Jurkat, Clone E6-1 (cell line): ENCODE measurements at regions not wholly inside any gene's neighbourhood (a gene's known extent, or its start where the extent isn't known, plus 50 kb on each side); places are given as distances from the start of the nearest gene placed in this dataset.
"Not testable (repeated sequence)": the region's sequence is repeated elsewhere in the genome, so short reads cannot be mapped to it uniquely, and the experiment has no call there.

ENCODE experiments used
- DNase-seq: peaks from one replicate; pipeline ENCODE4 v3.0.0-alpha.2; 2011; ENCODE audit warnings: low read depth, low spot score
- H3K4me3 ChIP-seq: 2 replicates; pipeline ENCODE4 v1.5.1; 2011; ENCODE audit warnings: mild to moderate bottlenecking, low read length, control low read depth, moderate library complexity

GRCh38 chr6:9087470-9087869 lies 652.1 kb upstream of the SLC35B3 start:
- no peak for DNase-seq
- no peak overlapping the region for H3K4me3 ChIP-seq

GRCh38 chr6:9086331-9086730 lies 651.0 kb upstream of the SLC35B3 start:
- H3K4me3 ChIP-seq = no peak overlapping the region
- no peak for DNase-seq

- no peak for DNase-seq
- no peak overlapping the region for H3K4me3 ChIP-seq
Observed at GRCh38 chr6:9085709-9086070, 650.3 kb upstream of the SLC35B3 start.

- DNase-seq = peak; percentile 60
- no peak overlapping the region for H3K4me3 ChIP-seq
Observed at GRCh38 chr6:9085054-9085708, 649.8 kb upstream of the SLC35B3 start.

- DNase-seq = no peak
- no peak overlapping the region for H3K4me3 ChIP-seq
Observed at GRCh38 chr6:9083108-9083507, 647.8 kb upstream of the SLC35B3 start.

- no peak overlapping the region for H3K4me3 ChIP-seq
- no peak for DNase-seq
Observed at GRCh38 chr6:9066726-9067125, 631.4 kb upstream of the SLC35B3 start.

GRCh38 chr6:9064156-9064555 lies 628.8 kb upstream of the SLC35B3 start:
- DNase-seq = no peak
- no peak overlapping the region for H3K4me3 ChIP-seq

DNA sequence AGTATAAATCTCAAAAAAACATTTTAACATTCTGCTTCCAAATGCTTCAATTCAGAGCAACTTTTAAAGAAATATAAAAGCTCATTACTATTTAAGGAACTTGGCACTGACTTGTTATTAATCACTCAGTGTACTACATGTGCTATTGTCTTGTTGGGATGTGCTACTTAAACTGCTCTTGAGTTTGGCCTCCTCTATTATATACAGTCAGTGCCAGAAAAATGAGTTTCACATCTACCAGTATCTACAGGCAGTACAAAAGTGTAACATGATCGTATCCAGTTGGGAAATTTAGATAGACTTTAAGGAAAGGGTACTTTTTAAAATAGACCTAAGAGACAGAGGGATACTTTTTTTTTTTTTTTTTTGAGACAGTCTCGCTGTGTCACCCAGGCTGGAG lies 627.3 kb upstream of the SLC35B3 start:
- no peak for DNase-seq
- no peak overlapping the region for H3K4me3 ChIP-seq

- DNase-seq = no peak
- no peak overlapping the region for H3K4me3 ChIP-seq
Observed at GRCh38 chr6:9057937-9058336, 622.6 kb upstream of the SLC35B3 start.

- H3K4me3 ChIP-seq = no peak overlapping the region
- no peak for DNase-seq
Observed at GRCh38 chr6:9056556-9056955, 621.2 kb upstream of the SLC35B3 start.

GRCh38 chr6:9044426-9044825 lies 609.1 kb upstream of the SLC35B3 start:
- DNase-seq = no peak
- H3K4me3 ChIP-seq = no peak overlapping the region

- H3K4me3 ChIP-seq = no peak overlapping the region
- no peak for DNase-seq
Observed at GRCh38 chr6:9040718-9041117, 605.4 kb upstream of the SLC35B3 start.

DNA sequence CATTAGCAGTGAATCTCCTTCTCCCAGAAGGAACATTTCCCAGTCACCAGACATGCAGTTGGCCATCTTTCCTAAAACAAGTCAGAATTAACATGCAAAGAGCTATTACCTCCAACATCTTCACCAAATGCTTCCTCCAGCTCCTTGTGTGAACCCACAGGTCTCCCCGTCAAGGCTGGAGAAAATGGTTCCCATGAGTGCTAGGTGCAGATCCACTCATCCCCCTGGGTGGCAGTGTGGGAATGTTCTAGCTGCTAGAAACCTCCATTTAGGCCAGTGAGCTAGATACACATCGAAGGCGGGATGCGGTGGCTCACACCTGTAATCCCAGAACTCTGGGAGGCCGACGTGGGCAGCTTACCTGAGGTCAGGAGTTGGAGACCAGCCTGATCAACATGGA lies 603.9 kb upstream of the SLC35B3 start:
- H3K4me3 ChIP-seq = no peak overlapping the region
- no peak for DNase-seq

GRCh38 chr6:9028086-9028485 lies 592.7 kb upstream of the SLC35B3 start:
- DNase-seq = no peak

GRCh38 chr6:9025796-9026394 lies 590.5 kb upstream of the SLC35B3 start:
- no peak overlapping the region for H3K4me3 ChIP-seq
- DNase-seq = no peak

More at GRCh38 chr6:9028086-9028485, 592.7 kb upstream of the SLC35B3 start:
- H3K4me3 ChIP-seq = no peak overlapping the region

DNA sequence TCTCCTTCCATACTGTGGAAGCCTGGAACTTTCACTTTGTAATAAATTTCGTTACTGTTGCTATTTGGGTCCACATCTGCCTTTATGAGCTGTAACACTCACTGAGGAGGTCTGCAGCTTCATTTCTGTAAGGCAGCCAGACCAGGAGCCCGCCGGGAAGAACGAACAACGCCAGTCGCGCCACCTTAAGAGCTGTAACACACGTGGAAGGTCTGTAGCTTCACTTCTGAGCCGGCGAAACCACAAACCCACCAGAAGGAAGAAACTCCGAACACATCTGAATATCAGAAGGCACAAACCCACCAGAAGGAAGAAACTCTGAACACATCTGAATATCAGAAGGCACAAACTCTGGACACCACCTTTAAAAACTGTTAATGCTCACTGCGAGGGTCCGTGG lies 589.9 kb upstream of the SLC35B3 start:
- no peak overlapping the region for H3K4me3 ChIP-seq

GRCh38 chr6:9024246-9024645 lies 588.9 kb upstream of the SLC35B3 start:
- not testable (repeated sequence) for DNase-seq, H3K4me3 ChIP-seq

More for the DNA sequence above, 589.9 kb upstream of the SLC35B3 start:
- DNase-seq = peak; percentile 29

DNA sequence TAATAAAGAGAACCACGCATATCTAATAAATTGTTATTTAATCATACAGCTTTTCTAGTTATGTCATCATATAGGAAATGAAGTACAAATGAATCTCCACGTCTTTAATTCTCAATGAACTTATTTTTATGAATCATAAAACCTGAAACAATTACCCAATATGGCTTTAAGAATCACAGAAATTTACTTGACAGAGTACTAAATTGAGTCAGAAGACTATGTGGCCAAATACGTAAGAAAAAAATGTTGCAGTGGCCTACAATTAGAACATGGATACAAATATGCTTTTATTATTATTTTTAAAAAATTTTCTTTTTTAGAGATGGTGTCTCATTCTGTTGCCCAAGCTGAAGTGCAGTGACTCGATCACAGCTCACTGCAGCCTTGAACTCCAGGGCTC lies 584.7 kb upstream of the SLC35B3 start:
- DNase-seq = no peak
- no peak overlapping the region for H3K4me3 ChIP-seq

- no peak overlapping the region for H3K4me3 ChIP-seq
- DNase-seq = no peak
Observed at GRCh38 chr6:9009931-9010330, 574.6 kb upstream of the SLC35B3 start.

- H3K4me3 ChIP-seq = no peak overlapping the region
- no peak for DNase-seq
Observed at GRCh38 chr6:9007027-9007426, 571.7 kb upstream of the SLC35B3 start.

DNA sequence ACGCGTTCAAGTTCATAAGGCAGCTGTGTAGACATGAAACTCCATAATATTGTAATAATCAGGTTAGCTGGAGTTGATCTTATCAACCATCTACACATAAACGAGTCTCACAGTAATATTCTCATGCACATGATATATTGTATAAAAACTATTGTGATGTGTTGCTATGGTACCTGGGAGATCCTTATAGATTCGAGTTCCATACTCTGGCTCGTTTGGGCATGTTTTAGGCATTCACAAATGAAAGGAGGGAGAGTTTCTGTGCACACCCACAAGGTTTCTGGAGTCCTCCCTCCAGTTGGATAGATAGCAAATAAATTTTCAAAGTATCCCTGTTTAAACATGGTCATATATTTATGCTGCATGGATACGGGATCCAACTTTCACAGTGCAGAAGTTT lies 567.5 kb upstream of the SLC35B3 start:
- H3K4me3 ChIP-seq = no peak overlapping the region
- DNase-seq = no peak
